Sigmoid colon (tissue), 4 donors: ENCODE measurements at regions not wholly inside any gene's neighbourhood (a gene's known extent, or its start where the extent isn't known, plus 50 kb on each side); places are given as distances from the start of the nearest gene placed in this dataset.

ENCODE experiments used
- EP300 ChIP-seq, 4 donors: sonication (generic); formaldehyde crosslinking; IDR thresholded peaks; one replicate each; pipeline ENCODE4 v1.6.1; 2017; ENCODE audit warnings: antibody characterized with exemption in 4 of 4
- POLR2A ChIP-seq, 2 donors: fragments of 450-650 bp; IDR thresholded peaks; one replicate each; pipeline ENCODE4 v1.6.1; 2016; ENCODE audit warnings: antibody characterized with exemption in 2 of 2, mild to moderate bottlenecking in 2 of 2, moderate library complexity in 2 of 2
- TF ChIP-seq, protein P1 (sequence below), 4 experiments: fragments of 450-650 bp in 3 of 4; fragments of 200-600 bp in 1 of 4; IDR thresholded peaks; one replicate each; pipeline ENCODE4 v1.5.1; 2016 to 2019; ENCODE audit warnings: antibody characterized with exemption in 4 of 4, mild to moderate bottlenecking in 3 of 4, moderate library complexity in 2 of 4

DNA sequence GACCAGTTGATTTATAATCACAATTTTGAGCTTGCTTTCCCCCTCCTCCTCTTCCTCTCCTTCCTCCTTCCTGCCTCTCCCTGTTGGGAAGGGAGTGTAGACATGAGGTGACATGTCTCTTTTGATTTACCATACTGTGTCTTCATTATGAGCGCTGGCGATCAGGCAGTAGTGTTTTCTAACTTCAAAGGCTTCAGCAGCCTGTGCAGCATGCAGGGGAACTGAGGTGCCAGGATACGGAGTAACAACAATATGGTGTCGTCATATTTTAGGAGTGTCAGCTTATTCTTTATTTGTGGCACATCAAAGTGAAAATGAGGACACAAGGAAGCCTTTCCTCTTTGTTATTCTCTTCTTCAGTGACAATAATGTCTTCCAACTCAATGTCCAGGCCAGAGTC, 864.2 kb downstream of the SLC4A3 start:
- TF ChIP-seq, protein P1, sequence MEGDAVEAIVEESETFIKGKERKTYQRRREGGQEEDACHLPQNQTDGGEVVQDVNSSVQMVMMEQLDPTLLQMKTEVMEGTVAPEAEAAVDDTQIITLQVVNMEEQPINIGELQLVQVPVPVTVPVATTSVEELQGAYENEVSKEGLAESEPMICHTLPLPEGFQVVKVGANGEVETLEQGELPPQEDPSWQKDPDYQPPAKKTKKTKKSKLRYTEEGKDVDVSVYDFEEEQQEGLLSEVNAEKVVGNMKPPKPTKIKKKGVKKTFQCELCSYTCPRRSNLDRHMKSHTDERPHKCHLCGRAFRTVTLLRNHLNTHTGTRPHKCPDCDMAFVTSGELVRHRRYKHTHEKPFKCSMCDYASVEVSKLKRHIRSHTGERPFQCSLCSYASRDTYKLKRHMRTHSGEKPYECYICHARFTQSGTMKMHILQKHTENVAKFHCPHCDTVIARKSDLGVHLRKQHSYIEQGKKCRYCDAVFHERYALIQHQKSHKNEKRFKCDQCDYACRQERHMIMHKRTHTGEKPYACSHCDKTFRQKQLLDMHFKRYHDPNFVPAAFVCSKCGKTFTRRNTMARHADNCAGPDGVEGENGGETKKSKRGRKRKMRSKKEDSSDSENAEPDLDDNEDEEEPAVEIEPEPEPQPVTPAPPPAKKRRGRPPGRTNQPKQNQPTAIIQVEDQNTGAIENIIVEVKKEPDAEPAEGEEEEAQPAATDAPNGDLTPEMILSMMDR (IDR thresholded peaks at IDR 0.05), result no peak
- TF ChIP-seq EP300 (IDR thresholded peaks at IDR 0.05) (no peak), POLR2A (IDR thresholded peaks at IDR 0.05) (no peak)
